Mucosa of descending colon (tissue), 3 donors: ENCODE measurements at regions not wholly inside any gene's neighbourhood (a gene's known extent, or its start where the extent isn't known, plus 50 kb on each side); places are given as distances from the start of the nearest gene placed in this dataset.

Source experiments
- ATAC-seq: fragments of 200-7000 bp; cut with Tn5 transposase; one replicate; pipeline ENCODE4 v1.9.1; 2020; ENCODE audit warnings: mild to moderate bottlenecking, moderate library complexity
- DNase-seq, 3 donors: peaks; one replicate each; pipeline ENCODE4 v3.0.0-alpha.2; 2020
- H3K36me3 ChIP-seq: fragments of 200-600 bp; one replicate; pipeline ENCODE4 v1.8.0; 2021; ENCODE audit warnings: low read depth, mild to moderate bottlenecking
- H3K4me1 ChIP-seq: fragments of 200-600 bp; one replicate; pipeline ENCODE4 v1.8.0; 2021; ENCODE audit warnings: low read depth, mild to moderate bottlenecking
- H3K4me3 ChIP-seq: fragments of 200-600 bp; one replicate; pipeline ENCODE4 v1.8.0; 2021; ENCODE audit warnings: mild to moderate bottlenecking
- H3K9me3 ChIP-seq: fragments of 200-600 bp; one replicate; pipeline ENCODE4 v1.8.0; 2021; ENCODE audit warnings: mild to moderate bottlenecking
- CTCF ChIP-seq: fragments of 200-600 bp; IDR thresholded peaks from one replicate; pipeline ENCODE4 v1.8.0; 2022; ENCODE audit warnings: antibody characterized with exemption, mild to moderate bottlenecking
- intact Hi-C, 2 donors: fragments of 100-400 bp; cut with DNase I in 1 of 2; cut with micrococcal nuclease in 1 of 2; formaldehyde crosslinking; loops; one replicate each; pipeline versions ENCODE4 v1.11.0 to v1.11.1; 2022; cut with DNase I, micrococcal nuclease
- donor health status: DM: no; HTN: no; CAD: no; lungs with moderate emphysema.
- donor health status: DM: no; HTN: no; CAD: no.
- donor health status: DM: no; HTN: yes; CAD: no.

GRCh38 chr3:177512945-177513814 is 315.9 kb upstream of the TBL1XR1 start:
- no peaks in the 10 kb centered on the region for H3K4me1 ChIP-seq
- no peak for TF ChIP-seq CTCF
- H3K4me3 ChIP-seq: no peak overlapping the region
- no peaks in the 10 kb centered on the region for H3K9me3 ChIP-seq
- DNase-seq: no peak
- no peak for ATAC-seq
- no peaks in the 10 kb centered on the region for H3K36me3 ChIP-seq
- intact Hi-C loops: no loop called here

- no peak for TF ChIP-seq CTCF
- no peaks in the 10 kb centered on the region for H3K36me3 ChIP-seq
- H3K9me3 ChIP-seq: no peaks in the 10 kb centered on the region
- H3K4me3 ChIP-seq: no peak overlapping the region
- ATAC-seq (no peak), DNase-seq (no peak)
- no peaks in the 10 kb centered on the region for H3K4me1 ChIP-seq
- intact Hi-C loops: no loop called here
Observed at GRCh38 chr3:177513815-177514610, 316.7 kb upstream of the TBL1XR1 start.

GRCh38 chr3:177514611-177515499 is 317.6 kb upstream of the TBL1XR1 start:
- H3K4me3 ChIP-seq: no peak overlapping the region
- DNase-seq (no peak), ATAC-seq (peak; percentile 39)
- no peaks in the 10 kb centered on the region for H3K9me3 ChIP-seq
- H3K4me1 ChIP-seq: no peaks in the 10 kb centered on the region
- TF ChIP-seq CTCF: no peak
- no peaks in the 10 kb centered on the region for H3K36me3 ChIP-seq
- intact Hi-C loops: no loop called here

GRCh38 chr3:177515786-177516157 is 318.5 kb upstream of the TBL1XR1 start:
- no peak for ATAC-seq
- intact Hi-C loops: no loop called here
- Histone ChIP-seq H3K36me3 (no peaks in the 10 kb centered on the region), H3K4me3 (no peak overlapping the region), H3K4me1 (no peaks in the 10 kb centered on the region), H3K9me3 (no peaks in the 10 kb centered on the region)
- no peak for TF ChIP-seq CTCF
- no peak for DNase-seq
